ENCODE measurements at regions not wholly inside any gene's neighbourhood (a gene's known extent, or its start where the extent isn't known, plus 50 kb on each side); places are given as distances from the start of the nearest gene placed in this dataset.

DNA sequence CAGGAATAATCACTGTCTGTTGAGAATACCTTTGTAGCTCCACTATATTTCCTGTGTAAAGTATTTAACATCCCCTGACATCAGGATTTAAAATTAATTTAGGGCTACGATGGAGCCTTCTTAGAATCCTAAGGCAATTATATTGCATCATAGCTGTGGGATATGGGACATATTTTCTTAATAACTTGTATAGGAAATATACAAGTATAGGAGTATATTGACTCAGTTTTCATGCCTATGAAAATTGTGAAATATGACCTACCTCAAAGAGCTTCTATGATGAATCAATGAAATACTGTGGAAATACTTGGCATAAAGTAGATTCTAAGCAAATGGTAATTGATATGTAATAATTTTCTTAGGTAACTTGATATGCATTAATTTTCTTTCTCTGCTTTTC lies 221.0 kb upstream of the KLF4 start:
- no peak for TF ChIP-seq ZNF274 (IDR thresholded peaks at IDR 0.05; ENCODE audit: low read depth, low read length)
- no peak for TF ChIP-seq YY1 (IDR thresholded peaks at IDR 0.05; ENCODE audit: insufficient read depth, insufficient read length)

Measured in NT2/D1 (cell line).